ENCODE measurements at regions not wholly inside any gene's neighbourhood (a gene's known extent, or its start where the extent isn't known, plus 50 kb on each side); places are given as distances from the start of the nearest gene placed in this dataset.

DNA sequence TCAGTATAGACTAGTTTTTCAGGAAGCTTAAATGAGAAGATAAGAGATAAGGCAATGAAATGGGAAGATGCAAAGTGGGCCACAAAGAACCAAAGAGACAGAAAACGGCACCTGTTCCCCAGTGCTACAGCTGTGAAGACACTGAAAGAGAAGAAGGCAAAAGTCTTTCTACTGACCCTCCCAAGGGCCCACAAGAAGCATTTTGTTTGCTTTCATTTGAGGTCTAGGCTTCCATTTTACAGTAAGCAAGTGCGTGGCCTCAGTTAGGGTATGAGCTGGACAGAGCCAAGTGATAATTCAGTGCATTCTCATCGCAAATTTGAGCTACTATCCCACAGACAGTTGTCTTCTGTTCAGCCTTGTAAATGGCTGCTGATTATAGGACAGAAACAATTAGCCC is 53.4 kb upstream of the STK17B start:
- no peak for DNase-seq (ENCODE audit: low read depth)
- no peak overlapping the region for H3K4me3 ChIP-seq (ENCODE audit: low read depth, low read length)
- no peak for TF ChIP-seq CTCF (IDR thresholded peaks at IDR 0.05; ENCODE audit: control insufficient read depth, extremely low read depth, insufficient read depth)

DNA sequence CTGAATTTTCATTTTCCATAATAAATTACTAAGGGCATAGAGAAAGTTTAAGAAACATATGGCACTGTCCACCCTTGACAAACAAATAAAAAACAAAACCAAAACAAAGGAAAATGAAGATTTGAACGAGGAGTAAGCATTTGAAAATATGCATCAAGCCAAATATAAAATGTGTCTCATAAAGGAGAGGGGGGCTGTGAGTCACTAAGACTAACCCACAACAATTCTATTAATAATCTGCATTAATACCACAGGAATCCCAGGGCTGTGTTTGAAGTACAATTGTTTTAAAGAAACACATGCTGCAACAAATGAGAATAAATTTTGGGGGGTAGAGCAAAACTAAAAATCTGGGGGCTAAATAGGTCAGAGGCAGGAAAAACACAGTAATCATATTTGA is 53.8 kb upstream of the STK17B start:
- TF ChIP-seq CTCF (IDR thresholded peaks at IDR 0.05; ENCODE audit: control insufficient read depth, extremely low read depth, insufficient read depth): no peak
- no peak overlapping the region for H3K4me3 ChIP-seq (ENCODE audit: low read depth, low read length)
- DNase-seq (ENCODE audit: low read depth): no peak

DNA sequence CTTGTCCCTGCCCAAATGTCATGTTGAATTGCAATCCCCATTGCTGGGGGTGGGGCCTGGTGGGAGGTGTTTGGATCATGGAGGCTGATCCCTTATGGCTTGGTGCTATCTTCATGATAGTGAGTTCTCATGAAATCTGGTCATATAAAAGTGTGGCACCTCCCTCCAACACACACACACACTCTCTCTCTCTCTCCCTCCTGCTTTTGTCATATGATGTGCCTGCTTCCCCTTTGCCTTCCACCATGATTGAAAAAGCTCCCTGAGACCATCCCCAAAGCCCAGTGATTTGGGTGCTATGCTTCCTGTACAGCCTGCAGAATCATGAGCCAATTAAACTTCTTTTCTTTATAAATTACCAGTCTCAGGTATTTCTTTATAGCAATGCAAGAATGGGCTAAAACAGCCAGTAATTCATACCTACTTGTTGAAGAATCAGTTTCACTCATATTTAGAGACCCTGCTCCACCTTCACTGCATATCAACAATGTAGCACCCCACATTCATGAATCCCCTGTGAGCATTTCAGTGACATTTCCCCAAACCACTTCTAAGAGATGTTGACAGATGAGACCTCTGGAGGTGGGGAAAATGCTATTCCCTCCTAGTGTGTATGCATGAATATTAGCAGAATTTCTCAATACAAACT is 54.8 kb upstream of the STK17B start:
- TF ChIP-seq CTCF (IDR thresholded peaks at IDR 0.05; ENCODE audit: control insufficient read depth, extremely low read depth, insufficient read depth): no peak
- H3K4me3 ChIP-seq (ENCODE audit: low read depth, low read length): no peak overlapping the region
- DNase-seq (ENCODE audit: low read depth): no peak

DNA sequence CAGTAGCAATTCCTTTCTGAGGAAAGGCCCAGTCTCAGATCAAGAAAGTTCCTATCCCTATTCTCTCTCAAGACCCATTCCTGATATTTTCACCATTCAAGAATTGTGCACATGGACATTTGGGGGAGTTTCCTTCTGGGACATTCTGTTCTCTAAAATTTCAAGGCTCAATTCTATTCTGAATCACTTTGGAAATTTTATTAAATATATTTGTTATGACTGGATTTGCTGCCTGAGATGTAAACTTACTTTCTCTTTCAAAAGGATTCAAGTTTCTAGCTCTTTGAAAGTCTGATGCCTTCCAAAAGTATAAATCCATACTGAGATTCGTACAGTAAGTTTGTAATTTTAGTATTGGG is 55.3 kb upstream of the STK17B start:
- DNase-seq (ENCODE audit: low read depth): no peak
- H3K4me3 ChIP-seq (ENCODE audit: low read depth, low read length): no peak overlapping the region
- TF ChIP-seq CTCF (IDR thresholded peaks at IDR 0.05; ENCODE audit: control insufficient read depth, extremely low read depth, insufficient read depth): no peak

DNA sequence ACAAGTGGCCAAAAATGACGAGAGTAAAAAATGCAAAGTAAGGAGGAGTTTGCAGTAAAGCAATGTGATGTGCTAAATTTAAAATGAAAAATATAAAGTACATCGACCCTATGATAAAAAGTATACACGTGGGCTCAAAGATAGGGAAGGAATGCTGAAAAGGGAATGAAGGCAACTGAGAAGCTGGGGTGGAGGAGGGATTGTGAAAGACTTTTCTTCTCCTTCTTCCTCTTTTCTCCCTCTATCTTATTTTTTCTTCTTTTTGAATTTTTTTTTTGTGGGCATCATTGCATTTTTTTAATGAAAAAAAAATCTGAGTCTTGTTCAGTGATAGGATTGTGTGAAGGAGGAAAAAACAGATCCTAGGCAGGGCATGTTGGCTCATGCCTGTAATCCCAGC is 57.6 kb upstream of the STK17B start:
- DNase-seq (ENCODE audit: low read depth): no peak
- no peak overlapping the region for H3K4me3 ChIP-seq (ENCODE audit: low read depth, low read length)
- TF ChIP-seq CTCF (IDR thresholded peaks at IDR 0.05; ENCODE audit: control insufficient read depth, extremely low read depth, insufficient read depth): no peak

- H3K4me3 ChIP-seq (ENCODE audit: low read depth, low read length): no peak overlapping the region
- DNase-seq (ENCODE audit: low read depth): no peak
- TF ChIP-seq CTCF (IDR thresholded peaks at IDR 0.05; ENCODE audit: control insufficient read depth, extremely low read depth, insufficient read depth): no peak
Observed at GRCh38 chr2:196230061-196230854, 58.9 kb upstream of the STK17B start.

Data from LNCaP clone FGC (cell line).